ENCODE measurements at regions not wholly inside any gene's neighbourhood (a gene's known extent, or its start where the extent isn't known, plus 50 kb on each side); places are given as distances from the start of the nearest gene placed in this dataset.
"Not testable (repeated sequence)": the region's sequence is repeated elsewhere in the genome, so short reads cannot be mapped to it uniquely, and the experiment has no call there.

DNA sequence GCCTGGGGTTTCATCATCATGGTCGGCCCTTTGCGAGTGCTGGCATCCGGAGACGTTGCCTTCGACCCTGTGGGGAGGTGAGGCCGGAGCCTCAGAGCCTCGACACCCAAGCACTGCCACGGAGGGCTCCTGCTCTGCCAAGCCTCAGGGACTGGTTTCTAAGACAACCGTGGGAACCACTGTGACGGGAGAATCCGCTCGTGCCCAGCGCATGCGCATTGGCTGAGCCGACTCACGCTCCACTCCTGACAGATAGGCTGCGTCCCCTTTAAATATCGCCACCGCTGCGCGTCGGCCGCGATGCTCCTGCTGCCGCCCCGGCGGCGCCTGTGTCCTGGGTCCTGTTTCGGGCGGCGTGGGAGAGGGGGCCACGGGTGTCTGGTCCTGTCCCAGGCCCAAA lies 690.6 kb upstream of the TPTE start:
- TF ChIP-seq, protein P1, sequence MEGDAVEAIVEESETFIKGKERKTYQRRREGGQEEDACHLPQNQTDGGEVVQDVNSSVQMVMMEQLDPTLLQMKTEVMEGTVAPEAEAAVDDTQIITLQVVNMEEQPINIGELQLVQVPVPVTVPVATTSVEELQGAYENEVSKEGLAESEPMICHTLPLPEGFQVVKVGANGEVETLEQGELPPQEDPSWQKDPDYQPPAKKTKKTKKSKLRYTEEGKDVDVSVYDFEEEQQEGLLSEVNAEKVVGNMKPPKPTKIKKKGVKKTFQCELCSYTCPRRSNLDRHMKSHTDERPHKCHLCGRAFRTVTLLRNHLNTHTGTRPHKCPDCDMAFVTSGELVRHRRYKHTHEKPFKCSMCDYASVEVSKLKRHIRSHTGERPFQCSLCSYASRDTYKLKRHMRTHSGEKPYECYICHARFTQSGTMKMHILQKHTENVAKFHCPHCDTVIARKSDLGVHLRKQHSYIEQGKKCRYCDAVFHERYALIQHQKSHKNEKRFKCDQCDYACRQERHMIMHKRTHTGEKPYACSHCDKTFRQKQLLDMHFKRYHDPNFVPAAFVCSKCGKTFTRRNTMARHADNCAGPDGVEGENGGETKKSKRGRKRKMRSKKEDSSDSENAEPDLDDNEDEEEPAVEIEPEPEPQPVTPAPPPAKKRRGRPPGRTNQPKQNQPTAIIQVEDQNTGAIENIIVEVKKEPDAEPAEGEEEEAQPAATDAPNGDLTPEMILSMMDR (IDR thresholded peaks at IDR 0.05; ENCODE audit: insufficient read depth, low read length), result not testable (repeated sequence)
- not testable (repeated sequence) for TF ChIP-seq SPI1 (IDR thresholded peaks at IDR 0.05; ENCODE audit: borderline replicate concordance, low read depth)
- TF ChIP-seq, protein P2, sequence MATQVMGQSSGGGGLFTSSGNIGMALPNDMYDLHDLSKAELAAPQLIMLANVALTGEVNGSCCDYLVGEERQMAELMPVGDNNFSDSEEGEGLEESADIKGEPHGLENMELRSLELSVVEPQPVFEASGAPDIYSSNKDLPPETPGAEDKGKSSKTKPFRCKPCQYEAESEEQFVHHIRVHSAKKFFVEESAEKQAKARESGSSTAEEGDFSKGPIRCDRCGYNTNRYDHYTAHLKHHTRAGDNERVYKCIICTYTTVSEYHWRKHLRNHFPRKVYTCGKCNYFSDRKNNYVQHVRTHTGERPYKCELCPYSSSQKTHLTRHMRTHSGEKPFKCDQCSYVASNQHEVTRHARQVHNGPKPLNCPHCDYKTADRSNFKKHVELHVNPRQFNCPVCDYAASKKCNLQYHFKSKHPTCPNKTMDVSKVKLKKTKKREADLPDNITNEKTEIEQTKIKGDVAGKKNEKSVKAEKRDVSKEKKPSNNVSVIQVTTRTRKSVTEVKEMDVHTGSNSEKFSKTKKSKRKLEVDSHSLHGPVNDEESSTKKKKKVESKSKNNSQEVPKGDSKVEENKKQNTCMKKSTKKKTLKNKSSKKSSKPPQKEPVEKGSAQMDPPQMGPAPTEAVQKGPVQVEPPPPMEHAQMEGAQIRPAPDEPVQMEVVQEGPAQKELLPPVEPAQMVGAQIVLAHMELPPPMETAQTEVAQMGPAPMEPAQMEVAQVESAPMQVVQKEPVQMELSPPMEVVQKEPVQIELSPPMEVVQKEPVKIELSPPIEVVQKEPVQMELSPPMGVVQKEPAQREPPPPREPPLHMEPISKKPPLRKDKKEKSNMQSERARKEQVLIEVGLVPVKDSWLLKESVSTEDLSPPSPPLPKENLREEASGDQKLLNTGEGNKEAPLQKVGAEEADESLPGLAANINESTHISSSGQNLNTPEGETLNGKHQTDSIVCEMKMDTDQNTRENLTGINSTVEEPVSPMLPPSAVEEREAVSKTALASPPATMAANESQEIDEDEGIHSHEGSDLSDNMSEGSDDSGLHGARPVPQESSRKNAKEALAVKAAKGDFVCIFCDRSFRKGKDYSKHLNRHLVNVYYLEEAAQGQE (IDR thresholded peaks at IDR 0.05; ENCODE audit: insufficient replicate concordance, low read depth), result not testable (repeated sequence)

All from HL-60 (cell line).